ENCODE measurements at regions not wholly inside any gene's neighbourhood (a gene's known extent, or its start where the extent isn't known, plus 50 kb on each side); places are given as distances from the start of the nearest gene placed in this dataset.
"Not testable (repeated sequence)": the region's sequence is repeated elsewhere in the genome, so short reads cannot be mapped to it uniquely, and the experiment has no call there.

GRCh38 chr5:67897431-67897830 lies 318.1 kb upstream of the PIK3R1 start:
- no peak for DNase-seq
- Histone ChIP-seq H3K4me1 (ENCODE audit: insufficient read depth) (peaks cover 2% of the 10 kb centered on the region), H3K27me3 (no peaks in the 10 kb centered on the region), H3K27ac (no peak overlapping the region), H3K36me3 (no peaks in the 10 kb centered on the region), H3K4me3 (no peak overlapping the region), H3K9me3 (no peaks in the 10 kb centered on the region)
- intact Hi-C loops (cut with DNase I), result no loop called here
- TF ChIP-seq POLR2A (IDR thresholded peaks at IDR 0.05), result no peak
- no peak for TF ChIP-seq CTCF (IDR thresholded peaks at IDR 0.05)
- no peak for TF ChIP-seq EP300 (IDR thresholded peaks at IDR 0.05)
- WGBS, 3 donors, result 83 to 93% (median 86%) methylated on average over 3 of the region's 3 CpGs

- no peak for TF ChIP-seq CTCF (IDR thresholded peaks at IDR 0.05)
- TF ChIP-seq POLR2A (IDR thresholded peaks at IDR 0.05), result no peak
- TF ChIP-seq EP300 (IDR thresholded peaks at IDR 0.05), result no peak
- H3K27me3 ChIP-seq, result no peaks in the 10 kb centered on the region
- H3K27ac ChIP-seq, result no peak overlapping the region
- no peak for DNase-seq
- H3K4me1 ChIP-seq (ENCODE audit: insufficient read depth), result no peaks in the 10 kb centered on the region
- no peaks in the 10 kb centered on the region for H3K9me3 ChIP-seq
- 53 to 72% (median 66%) methylated on average over 2 of the region's 2 CpGs for WGBS, 3 donors
- H3K4me3 ChIP-seq, result no peak overlapping the region
- intact Hi-C loops (cut with DNase I), result no loop called here
- no peaks in the 10 kb centered on the region for H3K36me3 ChIP-seq
These were observed 318.6 kb upstream of the PIK3R1 start for GRCh38 chr5:67896930-67897313.

DNA sequence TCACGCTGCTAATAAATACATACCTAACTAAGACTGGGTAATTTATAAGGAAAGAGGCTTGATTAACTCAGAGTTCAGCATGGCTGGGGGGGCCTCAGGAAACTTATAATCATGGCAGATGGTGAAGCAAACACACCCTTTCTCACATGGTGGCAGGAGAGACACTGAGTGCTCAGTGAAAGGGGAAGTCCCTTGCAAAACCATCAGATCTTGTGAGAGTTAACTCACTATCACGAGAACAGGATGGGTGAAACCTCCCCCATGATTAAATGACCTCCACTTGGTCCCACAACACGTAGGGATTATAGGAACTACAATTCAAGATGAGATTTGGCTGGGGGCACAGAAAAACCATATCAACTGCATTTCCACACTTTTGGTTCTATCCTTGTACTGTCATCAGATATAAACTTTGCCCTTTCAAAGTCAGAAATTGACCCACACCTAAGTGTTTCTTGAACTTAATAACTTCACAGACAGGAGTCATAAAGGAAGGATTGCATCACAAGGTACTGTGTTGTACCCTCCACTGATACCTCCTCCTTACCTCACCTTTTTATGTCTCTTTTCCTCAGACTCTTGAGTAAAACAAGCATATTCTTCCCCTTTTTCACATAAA lies 319.1 kb upstream of the PIK3R1 start:
- no peak for TF ChIP-seq EP300 (IDR thresholded peaks at IDR 0.05)
- no peak for TF ChIP-seq POLR2A (IDR thresholded peaks at IDR 0.05)
- TF ChIP-seq CTCF (IDR thresholded peaks at IDR 0.05), result no peak
- intact Hi-C loops (cut with DNase I), result no loop called here
- no peaks in the 10 kb centered on the region for H3K9me3 ChIP-seq
- no peak for DNase-seq
- H3K27ac ChIP-seq, result no peak overlapping the region
- no peaks in the 10 kb centered on the region for H3K27me3 ChIP-seq
- H3K4me1 ChIP-seq (ENCODE audit: insufficient read depth), result no peaks in the 10 kb centered on the region
- WGBS, 3 donors, result 85 to 88% (median 87%) methylated on average over 3 of the region's 3 CpGs
- no peaks in the 10 kb centered on the region for H3K36me3 ChIP-seq
- H3K4me3 ChIP-seq, result no peak overlapping the region

GRCh38 chr5:67889870-67890269 lies 325.7 kb upstream of the PIK3R1 start:
- H3K9me3 ChIP-seq; intact Hi-C loops (cut with DNase I); H3K4me1 ChIP-seq (ENCODE audit: insufficient read depth); H3K36me3 ChIP-seq; DNase-seq; H3K27me3 ChIP-seq; H3K27ac ChIP-seq; H3K4me3 ChIP-seq: not testable (repeated sequence)
- 85 to 90% (median 87%) methylated on average over 14 to 15 of the region's 15 CpGs for WGBS, 3 donors

- Histone ChIP-seq H3K4me3 (no peak overlapping the region), H3K27me3 (no peaks in the 10 kb centered on the region), H3K36me3 (no peaks in the 10 kb centered on the region), H3K9me3 (no peaks in the 10 kb centered on the region), H3K27ac (no peak overlapping the region), H3K4me1 (ENCODE audit: insufficient read depth) (no peaks in the 10 kb centered on the region)
- TF ChIP-seq CTCF (IDR thresholded peaks at IDR 0.05) (no peak), EP300 (IDR thresholded peaks at IDR 0.05) (no peak), POLR2A (IDR thresholded peaks at IDR 0.05) (no peak)
- WGBS, 3 donors, result 76 to 88% (median 81%) methylated on average over 1 of the region's 1 CpG
- DNase-seq, result no peak
- intact Hi-C loops (cut with DNase I), result no loop called here
These were observed 327.8 kb upstream of the PIK3R1 start for GRCh38 chr5:67887748-67888161.
